SH-SY5Y (cell line): ENCODE measurements at regions not wholly inside any gene's neighbourhood (a gene's known extent, or its start where the extent isn't known, plus 50 kb on each side); places are given as distances from the start of the nearest gene placed in this dataset.

Source experiments
- GATA2 ChIP-seq: IDR thresholded peaks from 2 replicates; pipeline ENCODE4 v1.6.1; 2011; ENCODE audit warnings: mild to moderate bottlenecking, low read depth, low read length
- GATA3 ChIP-seq: IDR thresholded peaks from 2 replicates; pipeline ENCODE4 v1.6.1; 2011; ENCODE audit warnings: low read depth, mild to moderate bottlenecking, low read length, moderate library complexity

GRCh38 chr1:81452693-81453366 is 347.9 kb upstream of the ADGRL2 start:
- TF ChIP-seq GATA3: no peak
- no peak for TF ChIP-seq GATA2

- no peak for TF ChIP-seq GATA2
- no peak for TF ChIP-seq GATA3
These were observed 350.9 kb upstream of the ADGRL2 start for GRCh38 chr1:81449786-81450185.

GRCh38 chr1:81446000-81446669 is 354.6 kb upstream of the ADGRL2 start:
- TF ChIP-seq GATA2 (no peak), GATA3 (no peak)

GRCh38 chr1:81443288-81443687 is 357.4 kb upstream of the ADGRL2 start:
- no peak for TF ChIP-seq GATA2
- no peak for TF ChIP-seq GATA3

- no peak for TF ChIP-seq GATA2
- TF ChIP-seq GATA3: no peak
These were observed 361.5 kb upstream of the ADGRL2 start for GRCh38 chr1:81439046-81439823.

- TF ChIP-seq GATA3: no peak
- no peak for TF ChIP-seq GATA2
These were observed 363.1 kb upstream of the ADGRL2 start for GRCh38 chr1:81437649-81438048.

- TF ChIP-seq GATA3: no peak
- no peak for TF ChIP-seq GATA2
These were observed 363.5 kb upstream of the ADGRL2 start for GRCh38 chr1:81437213-81437612.

GRCh38 chr1:81435175-81435574 is 365.6 kb upstream of the ADGRL2 start:
- TF ChIP-seq GATA3 (no peak), GATA2 (no peak)

GRCh38 chr1:81433676-81434075 is 367.1 kb upstream of the ADGRL2 start:
- TF ChIP-seq GATA3: no peak
- TF ChIP-seq GATA2: no peak

GRCh38 chr1:81432654-81433109 is 368.1 kb upstream of the ADGRL2 start:
- no peak for TF ChIP-seq GATA3
- no peak for TF ChIP-seq GATA2

- TF ChIP-seq GATA3 (peak; percentile 61; the same call in 1 of the 2 replicates), GATA2 (peak; percentile 28; the same call in 1 of the 2 replicates)
These were observed 368.7 kb upstream of the ADGRL2 start for GRCh38 chr1:81432059-81432458.

GRCh38 chr1:81431624-81432000 is 369.1 kb upstream of the ADGRL2 start:
- no peak for TF ChIP-seq GATA3
- no peak for TF ChIP-seq GATA2

GRCh38 chr1:81430955-81431623 is 369.6 kb upstream of the ADGRL2 start:
- no peak for TF ChIP-seq GATA3
- no peak for TF ChIP-seq GATA2

GRCh38 chr1:81430236-81430938 is 370.3 kb upstream of the ADGRL2 start:
- no peak for TF ChIP-seq GATA3
- no peak for TF ChIP-seq GATA2
